Neural cell (in vitro differentiated cells): ENCODE measurements at regions not wholly inside any gene's neighbourhood (a gene's known extent, or its start where the extent isn't known, plus 50 kb on each side); places are given as distances from the start of the nearest gene placed in this dataset.

Experiments used
- H2AFZ ChIP-seq: fragments of 200-600, 300-800 bp; sonication (generic), shearing (Covaris generic); 2 replicates; pipeline ENCODE4 v1.6.0; 2014; ENCODE audit warnings: low read depth, mild to moderate bottlenecking, antibody characterized with exemption, low read length, moderate library complexity
- H3F3A ChIP-seq: fragments of 200-600 bp; shearing (Covaris generic); 2 replicates; pipeline ENCODE4 v1.6.1; 2016; ENCODE audit warnings: mild to moderate bottlenecking, moderate library complexity, mixed read lengths, antibody characterized with exemption, low read length; ENCODE audit not compliant: insufficient read depth, poor library complexity, severe bottlenecking
- H3K27ac ChIP-seq: fragments of 200-600, 300-800 bp; sonication (generic), shearing (Covaris generic); 2 replicates; pipeline ENCODE4 v1.5.1; 2014; ENCODE audit warnings: mild to moderate bottlenecking, low read length, moderate library complexity
- H3K27me3 ChIP-seq: fragments of 300-800, 200-600 bp; sonication (generic), shearing (Covaris generic); 2 replicates; pipeline ENCODE4 v1.6.0; 2014; ENCODE audit warnings: mild to moderate bottlenecking, low read depth, low read length, moderate library complexity; ENCODE audit not compliant: insufficient read depth
- H3K36me3 ChIP-seq: fragments of 300-800, 200-600 bp; sonication (generic), shearing (Covaris generic); 2 replicates; pipeline ENCODE4 v1.5.1; 2014; ENCODE audit warnings: mild to moderate bottlenecking, antibody characterized with exemption, low read length, moderate library complexity; ENCODE audit not compliant: insufficient read depth
- H3K4me2 ChIP-seq: fragments of 300-800, 200-600 bp; sonication (generic), shearing (Covaris generic); 2 replicates; pipeline ENCODE4 v1.6.0; 2014; ENCODE audit warnings: mild to moderate bottlenecking, low read length
- H3K4me3 ChIP-seq: fragments of 300-800, 200-600 bp; sonication (generic), shearing (Covaris generic); 2 replicates; pipeline ENCODE4 v1.5.1; 2014; ENCODE audit warnings: mild to moderate bottlenecking, low read length, moderate library complexity
- H3K79me2 ChIP-seq: fragments of 200-600 bp; shearing (Covaris generic); replicated peaks from 2 replicates; pipeline ENCODE4 v1.6.0; 2014; ENCODE audit warnings: mild to moderate bottlenecking, low read length, moderate library complexity; ENCODE audit not compliant: insufficient read depth
- H3K9ac ChIP-seq: fragments of 300-800, 200-600 bp; sonication (generic), shearing (Covaris generic); 2 replicates; pipeline ENCODE4 v1.6.1; 2016; ENCODE audit warnings: mild to moderate bottlenecking, low read length, mixed read lengths
- H3K9me2 ChIP-seq: fragments of 200-600 bp; shearing (Covaris generic); 2 replicates; pipeline ENCODE4 v1.6.1; 2016; ENCODE audit warnings: mild to moderate bottlenecking, low read length, mixed read lengths; ENCODE audit not compliant: insufficient read depth
- H3K9me3 ChIP-seq: fragments of 200-600, 300-800 bp; sonication (generic), shearing (Covaris generic); 2 replicates; pipeline ENCODE4 v1.6.1; 2016; ENCODE audit warnings: mild to moderate bottlenecking, mixed run types, low read length, moderate library complexity, mixed read lengths
- H4K20me1 ChIP-seq: fragments of 200-600 bp; shearing (Covaris generic); 2 replicates; pipeline ENCODE4 v1.6.1; 2016; ENCODE audit warnings: mild to moderate bottlenecking, mixed run types; ENCODE audit not compliant: insufficient read depth
- CTCF ChIP-seq: fragments of 450-650 bp; IDR thresholded peaks from 2 replicates; pipeline ENCODE4 v1.5.1; 2014; ENCODE audit warnings: antibody characterized with exemption, mild to moderate bottlenecking, moderate library complexity; ENCODE audit not compliant: poor library complexity, severe bottlenecking
- EP300 ChIP-seq: fragments of 450-650 bp; conservative IDR thresholded peaks from 2 replicates; pipeline ENCODE4 v1.6.1; 2014; ENCODE audit warnings: antibody characterized with exemption, mild to moderate bottlenecking, moderate library complexity; ENCODE audit not compliant: poor library complexity, severe bottlenecking
- EZH2 ChIP-seq: fragments of 200-600, 300-800 bp; shearing (Covaris generic), sonication (generic); IDR thresholded peaks from 2 replicates; pipeline ENCODE4 v1.6.1; 2014; ENCODE audit warnings: antibody characterized with exemption, low read length, borderline replicate concordance, mild to moderate bottlenecking; ENCODE audit not compliant: insufficient read depth, poor library complexity, severe bottlenecking
- MXI1 ChIP-seq: fragments of 450-650 bp; conservative IDR thresholded peaks from 2 replicates; pipeline ENCODE4 v1.6.1; 2014; ENCODE audit warnings: antibody characterized with exemption, mild to moderate bottlenecking; ENCODE audit not compliant: poor library complexity, severe bottlenecking
- POLR2AphosphoS5 ChIP-seq: IDR thresholded peaks from 2 replicates; pipeline ENCODE4 v1.6.1; 2012
- RAD21 ChIP-seq: fragments of 450-650 bp; conservative IDR thresholded peaks from 2 replicates; pipeline ENCODE4 v1.6.1; 2014; ENCODE audit warnings: antibody characterized with exemption, mild to moderate bottlenecking, moderate library complexity
- REST ChIP-seq: IDR thresholded peaks from 2 replicates; pipeline ENCODE4 v1.6.1; 2012; ENCODE audit warnings: borderline replicate concordance
- SMC3 ChIP-seq: fragments of 450-650 bp; conservative IDR thresholded peaks from 2 replicates; pipeline ENCODE4 v1.6.1; 2014; ENCODE audit warnings: antibody characterized with exemption, mild to moderate bottlenecking, moderate library complexity; ENCODE audit not compliant: poor library complexity
- TAF1 ChIP-seq: IDR thresholded peaks from 2 replicates; pipeline ENCODE4 v1.6.1; 2012; ENCODE audit warnings: low read depth

GRCh38 chr1:224801844-224802490 lies 127.5 kb upstream of the DNAH14 start:
- H3K9me2 ChIP-seq = no peaks in the 10 kb centered on the region
- no peak overlapping the region for H3K27ac ChIP-seq
- no peak overlapping the region for H3K9ac ChIP-seq
- H2AFZ ChIP-seq = no peak overlapping the region
- no peak overlapping the region for H3K4me3 ChIP-seq
- no peaks in the 10 kb centered on the region for H3F3A ChIP-seq
- TF ChIP-seq POLR2AphosphoS5 = no peak
- no peak for TF ChIP-seq TAF1
- no peak for TF ChIP-seq EZH2
- no peak for TF ChIP-seq REST
- no peak for TF ChIP-seq RAD21
- TF ChIP-seq EP300 = no peak
- no peak for TF ChIP-seq SMC3
- no peak for TF ChIP-seq MXI1
- TF ChIP-seq CTCF = no peak
- H3K4me2 ChIP-seq = no peak overlapping the region
- no peaks in the 10 kb centered on the region for H3K36me3 ChIP-seq
- H3K9me3 ChIP-seq = no peaks in the 10 kb centered on the region
- H4K20me1 ChIP-seq = no peaks in the 10 kb centered on the region
- H3K79me2 ChIP-seq = no peaks in the 10 kb centered on the region
- H3K27me3 ChIP-seq = no peaks in the 10 kb centered on the region

- Histone ChIP-seq H3K79me2 (no peaks in the 10 kb centered on the region), H3K36me3 (no peaks in the 10 kb centered on the region), H3K9me2 (no peaks in the 10 kb centered on the region), H3K4me3 (no peak overlapping the region), H3K27ac (no peak overlapping the region), H3K4me2 (no peak overlapping the region), H3K9me3 (no peaks in the 10 kb centered on the region), H3K27me3 (no peaks in the 10 kb centered on the region), H4K20me1 (no peaks in the 10 kb centered on the region), H2AFZ (no peak overlapping the region), H3F3A (no peaks in the 10 kb centered on the region), H3K9ac (no peak overlapping the region)
- TF ChIP-seq TAF1 (no peak), EZH2 (no peak), EP300 (no peak), REST (no peak), POLR2AphosphoS5 (no peak), SMC3 (no peak), CTCF (no peak), MXI1 (no peak)
These were observed 126.9 kb upstream of the DNAH14 start for GRCh38 chr1:224802617-224803016.
